ENCODE measurements at regions not wholly inside any gene's neighbourhood (a gene's known extent, or its start where the extent isn't known, plus 50 kb on each side); places are given as distances from the start of the nearest gene placed in this dataset.

GRCh38 chr5:5658889-5659465 lies 236.5 kb downstream of the ICE1 start:
- DNase-seq = no peak

GRCh38 chr5:5658226-5658625 lies 235.7 kb downstream of the ICE1 start:
- DNase-seq = no peak

DNA sequence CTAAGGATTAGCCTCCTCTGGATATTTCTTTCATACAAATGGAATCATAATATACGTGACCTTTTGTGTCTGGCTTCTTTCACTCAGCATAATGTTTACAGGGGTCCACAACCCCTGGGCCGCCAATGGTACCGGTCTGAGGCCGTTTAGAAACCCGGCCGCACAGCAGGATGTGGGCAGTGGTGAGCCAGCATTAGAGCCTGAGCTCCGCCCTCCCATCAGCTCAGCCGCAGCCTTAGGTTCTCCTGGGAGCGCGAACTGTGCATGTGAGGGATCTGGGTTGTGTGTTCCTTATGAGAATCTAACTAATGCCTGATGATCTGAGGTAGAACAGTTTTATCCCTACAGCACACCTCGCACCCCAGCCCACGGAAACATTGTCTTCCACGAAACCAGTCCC lies 229.7 kb downstream of the ICE1 start:
- no peak for DNase-seq

GRCh38 chr5:5650949-5651348 lies 228.5 kb downstream of the ICE1 start:
- DNase-seq = no peak

DNA sequence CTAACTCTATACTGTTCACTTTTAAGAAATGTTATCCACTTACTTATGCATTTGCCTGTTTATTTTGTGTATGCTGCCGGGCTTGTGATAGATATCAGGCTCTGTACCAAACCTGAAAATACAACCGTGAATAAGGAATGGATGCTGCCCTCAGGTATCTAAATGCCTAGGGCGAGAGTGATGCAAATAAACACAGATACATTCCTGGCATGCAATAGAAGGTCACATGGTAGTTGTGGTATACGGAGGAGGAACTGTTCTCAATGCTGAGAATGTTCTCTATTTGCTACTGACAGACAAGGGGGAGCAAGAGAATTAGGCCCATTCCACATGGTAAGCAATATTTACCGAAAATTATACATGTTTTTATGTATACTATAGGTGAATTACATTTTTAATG lies 227.8 kb downstream of the ICE1 start:
- no peak for DNase-seq

DNA sequence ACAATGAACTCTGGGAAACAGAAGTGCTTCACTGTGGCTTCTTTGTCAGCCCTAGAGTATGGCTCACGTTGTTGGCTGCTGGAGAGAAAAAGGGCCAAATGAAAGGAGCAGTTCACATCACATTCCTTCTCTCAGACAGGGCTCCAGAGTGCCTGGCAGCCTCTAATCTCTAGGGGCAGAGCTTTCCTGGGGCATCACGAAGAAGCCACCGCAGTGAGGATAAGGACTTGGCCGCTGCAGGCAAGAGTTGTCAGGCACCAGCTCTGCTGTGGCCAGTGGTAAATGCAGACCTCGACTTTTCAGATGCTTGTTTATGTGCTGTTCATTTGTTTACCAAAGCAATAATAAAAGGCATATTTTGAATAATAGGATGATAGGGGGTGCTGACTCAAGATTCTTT lies 227.2 kb downstream of the ICE1 start:
- DNase-seq = no peak

- no peak for DNase-seq
Measured at GRCh38 chr5:5648694-5649093, 226.2 kb downstream of the ICE1 start.

DNA sequence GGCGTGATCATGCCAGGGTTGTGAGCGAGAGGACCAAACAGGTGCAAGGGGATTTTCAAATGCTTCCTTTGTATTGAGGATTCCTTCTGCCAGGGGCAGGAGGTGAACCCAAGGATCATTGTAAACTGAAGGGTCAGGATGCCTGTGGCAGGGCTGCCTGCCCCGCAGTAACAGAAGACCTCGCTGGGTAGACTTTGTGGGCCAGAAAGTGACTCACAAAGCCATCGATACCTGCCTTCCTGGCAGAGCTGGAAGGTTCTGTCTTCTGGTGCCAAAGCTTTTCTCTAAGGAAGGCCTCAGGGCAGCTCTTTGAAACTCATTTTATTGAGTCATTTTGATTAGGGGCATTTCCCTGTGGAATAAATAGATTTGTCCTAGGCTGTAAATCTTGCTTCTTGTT lies 223.4 kb downstream of the ICE1 start:
- no peak for DNase-seq

DNA sequence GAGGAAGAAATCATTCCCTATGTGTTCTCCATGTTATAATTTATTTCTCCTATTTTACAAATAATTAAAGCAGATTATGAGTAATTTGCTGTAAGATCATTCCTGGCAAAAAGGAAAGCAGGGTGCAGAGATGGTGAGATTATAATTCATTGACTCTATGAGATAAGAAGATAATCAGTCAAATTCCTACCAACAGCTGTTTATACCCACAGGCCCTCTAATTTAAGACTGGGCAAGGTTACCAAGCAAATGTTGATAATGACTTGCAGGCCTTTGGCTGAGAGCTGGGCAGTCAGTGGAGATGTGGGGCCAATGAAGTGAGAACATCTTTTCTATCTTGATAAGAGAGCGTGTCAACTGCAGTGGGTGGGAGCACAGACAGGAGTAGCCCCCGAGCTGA lies 222.7 kb downstream of the ICE1 start:
- DNase-seq = no peak

- DNase-seq = no peak
Measured at GRCh38 chr5:5644249-5644648, 221.8 kb downstream of the ICE1 start.

- no peak for DNase-seq
Measured at GRCh38 chr5:5643481-5643880, 221.0 kb downstream of the ICE1 start.

GRCh38 chr5:5638211-5638610 lies 215.7 kb downstream of the ICE1 start:
- no peak for DNase-seq

- DNase-seq = no peak
Measured at GRCh38 chr5:5637173-5637572, 214.7 kb downstream of the ICE1 start.

DNA sequence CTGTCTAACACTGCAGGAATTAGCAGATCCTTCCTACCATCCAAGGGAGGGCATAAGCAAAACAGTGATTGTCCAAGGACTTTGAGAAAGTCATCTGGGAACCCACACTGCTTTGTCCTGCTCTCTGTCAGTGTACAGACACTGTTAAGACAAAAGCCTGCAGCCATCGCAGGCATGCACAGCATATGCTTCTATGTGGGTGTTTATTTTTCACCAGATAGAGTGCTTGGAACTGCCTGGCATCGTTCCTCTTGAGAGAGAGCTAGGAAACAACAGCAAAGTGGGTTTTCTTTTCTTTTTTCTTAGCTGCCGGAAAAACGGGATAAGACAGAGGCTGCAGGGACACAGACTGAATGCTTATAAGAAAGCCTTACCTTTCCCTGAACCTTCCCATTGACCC lies 212.3 kb downstream of the ICE1 start:
- no peak for DNase-seq

- DNase-seq = no peak
Measured at GRCh38 chr5:5633579-5633978, 211.1 kb downstream of the ICE1 start.

GRCh38 chr5:5632678-5633077 lies 210.2 kb downstream of the ICE1 start:
- no peak for DNase-seq

GRCh38 chr5:5629607-5629978 lies 207.1 kb downstream of the ICE1 start:
- DNase-seq = no peak

- DNase-seq = no peak
Measured at GRCh38 chr5:5628866-5629606, 206.6 kb downstream of the ICE1 start.

DNA sequence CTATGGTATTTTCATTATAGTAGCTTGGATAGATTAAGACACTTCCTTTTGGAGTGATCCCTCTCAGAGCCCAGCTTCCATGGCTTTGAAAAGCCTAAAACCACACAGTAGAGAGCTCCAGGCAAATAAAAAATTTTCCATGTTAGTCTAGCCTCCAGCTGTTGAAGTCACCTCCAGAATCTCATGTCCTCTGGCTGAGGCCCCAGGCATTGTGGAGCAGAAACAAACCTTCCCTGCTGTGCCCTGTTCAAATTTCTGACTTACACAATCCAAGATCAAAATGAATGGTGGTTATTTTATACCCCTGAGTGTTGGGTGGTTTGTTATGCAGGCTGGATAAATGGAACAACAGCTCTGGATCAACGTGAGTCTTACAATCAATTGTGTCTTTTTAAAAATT lies 203.9 kb downstream of the ICE1 start:
- DNase-seq = no peak

- DNase-seq = no peak
Measured at GRCh38 chr5:5625491-5625890, 203.0 kb downstream of the ICE1 start.

- no peak for DNase-seq
Measured at GRCh38 chr5:5623397-5623796, 200.9 kb downstream of the ICE1 start.

- DNase-seq = no peak
Measured at GRCh38 chr5:5622806-5623205, 200.3 kb downstream of the ICE1 start.

DNA sequence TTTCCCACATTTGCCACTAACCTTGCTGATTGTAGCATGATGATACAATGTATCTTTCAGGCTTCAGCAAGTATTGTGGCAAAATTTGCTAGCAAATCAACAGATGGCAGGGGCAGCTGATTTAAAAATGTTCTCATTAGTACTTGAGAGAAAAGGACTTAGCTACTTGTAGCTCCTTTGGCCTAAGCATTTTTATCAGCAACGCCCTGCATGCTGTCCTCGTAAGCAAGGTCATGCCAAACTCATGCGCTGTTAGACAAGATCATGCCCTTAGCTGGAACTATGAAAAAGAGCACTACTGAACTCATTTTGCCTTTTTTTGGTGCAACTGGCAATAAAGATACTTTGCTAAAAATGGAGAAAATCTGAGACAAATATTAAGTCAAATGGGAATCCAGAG lies 197.1 kb downstream of the ICE1 start:
- DNase-seq = no peak

- no peak for DNase-seq
Measured at GRCh38 chr5:5617024-5617423, 194.5 kb downstream of the ICE1 start.

GRCh38 chr5:5616247-5616895 lies 193.9 kb downstream of the ICE1 start:
- DNase-seq = no peak

Measured in NCI-H2029 (cell line).